Lung (tissue), 11 donors: ENCODE measurements at regions not wholly inside any gene's neighbourhood (a gene's known extent, or its start where the extent isn't known, plus 50 kb on each side); places are given as distances from the start of the nearest gene placed in this dataset.

Experiments
- ATAC-seq: fragments of 200-7000 bp; cut with Tn5 transposase; one replicate; pipeline ENCODE4 v1.9.1; 2020; ENCODE audit warnings: moderate number of reproducible peaks; ENCODE audit not compliant: insufficient read depth, low FRiP score
- DNase-seq, 3 donors: peaks; one replicate each; pipeline ENCODE4 v3.0.0-alpha.2; 2013 to 2017
- H3K27ac ChIP-seq, 2 donors: one replicate each; pipeline ENCODE4 v1.5.1; 2013; ENCODE audit warnings: mild to moderate bottlenecking in 2 of 2, moderate library complexity in 2 of 2, control low read depth in 1 of 2, inconsistent platforms in 1 of 2, low read depth in 1 of 2, low read length in 1 of 2
- H3K27me3 ChIP-seq, 3 donors: one replicate each; pipeline ENCODE4 v1.5.1; 2013; ENCODE audit warnings: low read length in 2 of 3; ENCODE audit not compliant: control insufficient read depth in 3 of 3, insufficient read depth in 3 of 3
- H3K36me3 ChIP-seq, 4 donors: one replicate each; pipeline ENCODE4 v1.5.1; 2013; ENCODE audit warnings: low read length in 4 of 4, mild to moderate bottlenecking in 1 of 4, moderate library complexity in 1 of 4; ENCODE audit not compliant: control insufficient read depth in 4 of 4, insufficient read depth in 4 of 4
- H3K4me1 ChIP-seq, 5 donors: one replicate each; pipeline ENCODE4 v1.5.1; 2013; ENCODE audit warnings: low read length in 5 of 5, mild to moderate bottlenecking in 2 of 5, moderate library complexity in 1 of 5; ENCODE audit not compliant: control insufficient read depth in 5 of 5, insufficient read depth in 5 of 5
- H3K4me3 ChIP-seq: one replicate; pipeline ENCODE4 v1.5.1; 2013; ENCODE audit warnings: mild to moderate bottlenecking, control low read depth, moderate library complexity
- H3K9ac ChIP-seq, 2 donors: one replicate each; pipeline ENCODE4 v1.5.1; 2013; ENCODE audit warnings: low read length in 2 of 2, control low read depth in 1 of 2; ENCODE audit not compliant: insufficient read depth in 1 of 2
- H3K9me3 ChIP-seq, 4 donors: one replicate each; pipeline ENCODE4 v1.5.1; 2013; ENCODE audit warnings: low read length in 3 of 4, mild to moderate bottlenecking in 1 of 4, moderate library complexity in 1 of 4; ENCODE audit not compliant: control insufficient read depth in 4 of 4, insufficient read depth in 3 of 4
- WGBS, 2 donors: extraction: QIAGEN DNeasy Blood & Tissue Kit; methylation state at CpG; one replicate each; pipeline ENCODE4 v1.1.7; 2013; 5-methylcytosine and 5-hydroxymethylcytosine counted together
- TF ChIP-seq, protein P1 (sequence below): IDR thresholded peaks from 2 replicates; pipeline ENCODE4 v1.5.1; 2012; ENCODE audit warnings: mild to moderate bottlenecking; ENCODE audit errors: control extremely low read depth, extremely low read depth
- donor health status: control.
- donor health status: control.
- donor health status: Bipolar disorder and iron deficiency.
- donor health status: healthy.
- donor health status: DM: yes; HTN: yes; CAD: no.

DNA sequence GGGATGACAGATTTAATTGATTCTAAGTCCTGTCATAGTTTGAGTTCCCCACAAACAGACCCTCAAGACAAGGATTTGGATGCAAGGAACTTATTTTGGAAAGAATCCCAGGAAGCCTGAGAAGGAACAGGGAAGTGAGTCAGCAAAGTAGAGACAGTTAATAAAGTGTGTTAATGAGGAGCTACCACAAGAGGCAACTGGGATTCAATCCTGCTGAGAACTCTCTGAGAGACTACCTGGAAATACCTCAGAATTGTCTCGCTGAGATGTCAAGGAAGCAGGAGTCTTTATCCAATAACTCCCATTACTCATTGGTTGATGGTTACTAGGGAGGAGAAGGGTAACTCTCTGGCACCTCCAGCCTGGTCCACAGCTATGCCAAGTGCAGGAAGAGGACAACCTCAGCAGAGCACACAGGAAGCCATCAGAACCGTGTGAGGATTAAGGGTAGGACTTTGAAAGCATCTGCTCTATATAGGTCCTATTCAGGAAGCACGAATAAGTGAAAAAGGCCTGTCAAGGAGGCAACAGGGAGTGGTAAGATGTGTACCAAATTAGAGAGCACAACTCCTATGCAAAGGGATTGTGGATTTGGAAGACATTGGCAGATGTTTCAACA is 311.1 kb upstream of the KCNH8 start:
- TF ChIP-seq, protein P1, sequence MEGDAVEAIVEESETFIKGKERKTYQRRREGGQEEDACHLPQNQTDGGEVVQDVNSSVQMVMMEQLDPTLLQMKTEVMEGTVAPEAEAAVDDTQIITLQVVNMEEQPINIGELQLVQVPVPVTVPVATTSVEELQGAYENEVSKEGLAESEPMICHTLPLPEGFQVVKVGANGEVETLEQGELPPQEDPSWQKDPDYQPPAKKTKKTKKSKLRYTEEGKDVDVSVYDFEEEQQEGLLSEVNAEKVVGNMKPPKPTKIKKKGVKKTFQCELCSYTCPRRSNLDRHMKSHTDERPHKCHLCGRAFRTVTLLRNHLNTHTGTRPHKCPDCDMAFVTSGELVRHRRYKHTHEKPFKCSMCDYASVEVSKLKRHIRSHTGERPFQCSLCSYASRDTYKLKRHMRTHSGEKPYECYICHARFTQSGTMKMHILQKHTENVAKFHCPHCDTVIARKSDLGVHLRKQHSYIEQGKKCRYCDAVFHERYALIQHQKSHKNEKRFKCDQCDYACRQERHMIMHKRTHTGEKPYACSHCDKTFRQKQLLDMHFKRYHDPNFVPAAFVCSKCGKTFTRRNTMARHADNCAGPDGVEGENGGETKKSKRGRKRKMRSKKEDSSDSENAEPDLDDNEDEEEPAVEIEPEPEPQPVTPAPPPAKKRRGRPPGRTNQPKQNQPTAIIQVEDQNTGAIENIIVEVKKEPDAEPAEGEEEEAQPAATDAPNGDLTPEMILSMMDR: no peak

DNA sequence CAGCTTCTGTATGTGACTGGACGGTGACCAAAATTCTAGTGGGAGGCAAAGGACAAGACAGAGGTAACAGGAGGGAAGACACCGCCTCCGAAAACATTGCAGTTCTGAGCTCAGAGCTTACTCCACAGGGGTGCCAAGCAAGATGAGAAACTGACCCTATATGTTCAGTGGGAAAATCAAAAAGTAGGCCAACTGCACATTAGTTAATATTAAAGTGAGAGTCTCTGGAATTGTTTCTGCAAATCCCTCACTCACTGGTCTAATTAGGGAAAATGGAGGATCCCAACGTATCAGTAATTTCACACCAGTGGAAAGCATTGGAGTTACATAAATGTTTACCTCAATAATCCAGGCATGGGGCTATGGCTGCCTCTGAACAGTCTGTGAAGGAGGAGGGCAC is 313.3 kb upstream of the KCNH8 start:
- no peak overlapping the region for H3K27ac ChIP-seq
- TF ChIP-seq, protein P1: no peak
- DNase-seq: no peak
- 87 to 94% methylated on average over 4 of the region's 4 CpGs for WGBS, 2 donors
- no peaks in the 10 kb centered on the region for H3K9me3 ChIP-seq
- no peaks in the 10 kb centered on the region for H3K36me3 ChIP-seq
- H3K4me1 ChIP-seq: peaks cover 0 to 1% (median 0%) of the 10 kb centered on the region in 5 donors
- H3K9ac ChIP-seq: no peak overlapping the region
- no peak for ATAC-seq
- no peaks in the 10 kb centered on the region for H3K27me3 ChIP-seq
- no peak overlapping the region for H3K4me3 ChIP-seq

More for the DNA sequence above, 311.1 kb upstream of the KCNH8 start:
- H3K4me1 ChIP-seq: peaks cover 0 to 1% (median 0%) of the 10 kb centered on the region in 5 donors
- WGBS, 2 donors: 74 to 76% methylated on average over 3 of the region's 3 CpGs
- H3K36me3 ChIP-seq: no peaks in the 10 kb centered on the region
- no peak overlapping the region for H3K4me3 ChIP-seq
- no peaks in the 10 kb centered on the region for H3K9me3 ChIP-seq
- DNase-seq (no peak), ATAC-seq (no peak)
- no peaks in the 10 kb centered on the region for H3K27me3 ChIP-seq
- no peak overlapping the region for H3K9ac ChIP-seq
- H3K27ac ChIP-seq: no peak overlapping the region

DNA sequence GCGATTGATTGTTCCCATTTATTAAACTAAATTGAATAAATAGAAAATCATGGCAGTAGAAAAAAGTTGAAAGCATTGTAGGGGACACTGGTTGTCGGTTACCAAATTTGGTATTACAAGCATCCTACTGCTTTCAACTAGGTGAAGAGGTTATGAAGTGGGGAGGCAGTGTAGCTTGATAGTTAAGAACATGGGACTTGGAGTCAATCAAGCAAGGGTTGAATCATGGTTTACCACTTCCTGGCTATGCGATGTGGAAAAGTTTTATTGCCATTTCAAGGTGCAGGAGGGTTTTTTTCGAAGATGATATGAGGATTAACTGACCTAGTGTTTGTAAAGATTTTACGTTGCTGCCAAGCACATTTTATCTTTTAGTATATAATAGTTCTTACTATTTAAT is 318.2 kb upstream of the KCNH8 start:
- Histone ChIP-seq H3K9me3 (no peaks in the 10 kb centered on the region), H3K36me3 (no peaks in the 10 kb centered on the region), H3K4me3 (no peak overlapping the region), H3K27ac (no peak overlapping the region), H3K4me1 (no peaks in the 10 kb centered on the region), H3K9ac (no peak overlapping the region), H3K27me3 (no peaks in the 10 kb centered on the region)
- TF ChIP-seq, protein P1: no peak
- ATAC-seq (no peak), DNase-seq (no peak)
- WGBS, 2 donors: 62 to 70% methylated on average over 5 of the region's 5 CpGs

DNA sequence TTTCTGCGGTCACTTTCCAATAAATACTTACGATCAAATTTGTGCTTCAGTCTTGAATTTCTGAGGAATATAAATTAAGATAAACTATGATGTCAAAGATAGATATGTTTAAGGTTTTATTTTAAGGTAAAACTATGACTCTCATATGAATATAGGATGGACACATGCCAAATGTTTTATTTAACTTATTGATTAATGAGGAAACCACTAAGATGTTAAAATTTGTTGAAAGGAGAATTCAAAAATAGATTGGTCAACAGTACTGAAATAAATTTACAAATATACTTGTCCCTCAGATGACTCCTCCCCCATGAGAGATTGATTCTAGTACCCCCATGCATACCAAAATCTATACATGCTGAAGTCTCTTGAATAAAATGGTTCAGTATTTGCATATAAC is 319.7 kb upstream of the KCNH8 start:
- H3K4me3 ChIP-seq: no peak overlapping the region
- no peak for DNase-seq
- no peak overlapping the region for H3K27ac ChIP-seq
- peaks cover 0 to 2% (median 0%) of the 10 kb centered on the region in 4 donors for H3K9me3 ChIP-seq
- ATAC-seq: no peak
- H3K9ac ChIP-seq: no peak overlapping the region
- no peaks in the 10 kb centered on the region for H3K36me3 ChIP-seq
- no peaks in the 10 kb centered on the region for H3K4me1 ChIP-seq
- 97% methylated on average over 2 of the region's 2 CpGs for WGBS, 2 donors
- TF ChIP-seq, protein P1: no peak
- H3K27me3 ChIP-seq: no peaks in the 10 kb centered on the region
